ENCODE measurements at regions not wholly inside any gene's neighbourhood (a gene's known extent, or its start where the extent isn't known, plus 50 kb on each side); places are given as distances from the start of the nearest gene placed in this dataset.

GRCh38 chr6:139663996-139664395, 289.5 kb upstream of the CITED2 start:
- TF ChIP-seq EZH2 (IDR thresholded peaks at IDR 0.05; ENCODE audit: insufficient read depth, poor library complexity, severe bottlenecking), result no peak
- TF ChIP-seq EZH2phosphoT487 (IDR thresholded peaks at IDR 0.05; ENCODE audit: insufficient read depth, low read depth), result no peak

Measured in GM23248 (cell line).